ENCODE measurements at regions not wholly inside any gene's neighbourhood (a gene's known extent, or its start where the extent isn't known, plus 50 kb on each side); places are given as distances from the start of the nearest gene placed in this dataset.
A peak's percentile ranks its signal among the peaks of the same experiment; 100 is the strongest.

- no peak for DNase-seq
Observed at GRCh38 chr16:86062271-86062965, 163.5 kb downstream of the IRF8 start.

- no peak for DNase-seq
Observed at GRCh38 chr16:86063760-86064405, 164.9 kb downstream of the IRF8 start.

- DNase-seq = no peak
Observed at GRCh38 chr16:86064431-86065250, 165.7 kb downstream of the IRF8 start.

- no peak for DNase-seq
Observed at GRCh38 chr16:86065711-86066110, 166.7 kb downstream of the IRF8 start.

- no peak for DNase-seq
Observed at GRCh38 chr16:86066811-86067210, 167.8 kb downstream of the IRF8 start.

- no peak for DNase-seq
Observed at GRCh38 chr16:86067516-86067915, 168.6 kb downstream of the IRF8 start.

GRCh38 chr16:86067936-86068335, 169.0 kb downstream of the IRF8 start:
- no peak for DNase-seq

- no peak for DNase-seq
Observed at GRCh38 chr16:86068722-86069121, 169.8 kb downstream of the IRF8 start.

GRCh38 chr16:86069736-86070298, 170.9 kb downstream of the IRF8 start:
- no peak for DNase-seq

- no peak for DNase-seq
Observed at GRCh38 chr16:86070484-86070883, 171.5 kb downstream of the IRF8 start.

GRCh38 chr16:86070971-86071370, 172.0 kb downstream of the IRF8 start:
- no peak for DNase-seq

- DNase-seq = no peak
Observed at GRCh38 chr16:86071611-86072240, 172.8 kb downstream of the IRF8 start.

- DNase-seq = peak; percentile 65
Observed at GRCh38 chr16:86072328-86073102, 173.6 kb downstream of the IRF8 start.

GRCh38 chr16:86073103-86073625, 174.2 kb downstream of the IRF8 start:
- no peak for DNase-seq

- no peak for DNase-seq
Observed at GRCh38 chr16:86073763-86074493, 175.0 kb downstream of the IRF8 start.

GRCh38 chr16:86074651-86075487, 175.9 kb downstream of the IRF8 start:
- no peak for DNase-seq

- DNase-seq = no peak
Observed at GRCh38 chr16:86075488-86075785, 176.5 kb downstream of the IRF8 start.

- no peak for DNase-seq
Observed at GRCh38 chr16:86075839-86076440, 177.0 kb downstream of the IRF8 start.

GRCh38 chr16:86076606-86077005, 177.6 kb downstream of the IRF8 start:
- DNase-seq = no peak

Data from stimulated activated CD8-positive, alpha-beta memory T cell treated with anti-CD3 and anti-CD28 coated beads, Interleukin-4, amount 100 ng/mL, for 48 hours (primary cell).